ENCODE measurements at regions not wholly inside any gene's neighbourhood (a gene's known extent, or its start where the extent isn't known, plus 50 kb on each side); places are given as distances from the start of the nearest gene placed in this dataset.

DNA sequence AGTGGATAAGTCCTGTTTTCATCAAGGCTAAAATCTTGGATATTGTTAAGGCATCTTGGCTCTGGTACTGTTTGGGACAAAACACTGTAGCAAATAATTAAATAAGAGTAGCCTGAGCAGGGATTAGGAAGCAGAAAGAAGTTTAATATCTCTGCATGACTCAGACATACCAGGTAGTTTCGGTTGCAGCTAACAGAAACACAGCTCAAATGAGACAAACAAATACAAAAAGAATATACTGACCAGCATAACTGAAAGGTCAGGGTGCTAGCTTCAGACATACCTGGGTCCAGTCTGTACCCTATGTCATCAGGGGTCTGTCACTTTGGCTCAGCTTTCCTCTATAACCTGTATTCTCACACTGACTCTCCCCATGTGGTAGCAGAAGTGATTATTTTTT is 156.4 kb upstream of the MAP3K1 start:
- H3K36me3 ChIP-seq (ENCODE audit: control insufficient read depth, insufficient read depth, low read length): no peaks in the 10 kb centered on the region
- H3K4me3 ChIP-seq (ENCODE audit: low read depth, low read length): no peak overlapping the region
- H3K27me3 ChIP-seq (ENCODE audit: control insufficient read depth, insufficient read depth, low read length): no peaks in the 10 kb centered on the region
- no peak for TF ChIP-seq CTCF (IDR thresholded peaks at IDR 0.05; ENCODE audit: insufficient read depth, low read length, poor library complexity, severe bottlenecking)
- DNase-seq (ENCODE audit: low read depth): no peak

DNA sequence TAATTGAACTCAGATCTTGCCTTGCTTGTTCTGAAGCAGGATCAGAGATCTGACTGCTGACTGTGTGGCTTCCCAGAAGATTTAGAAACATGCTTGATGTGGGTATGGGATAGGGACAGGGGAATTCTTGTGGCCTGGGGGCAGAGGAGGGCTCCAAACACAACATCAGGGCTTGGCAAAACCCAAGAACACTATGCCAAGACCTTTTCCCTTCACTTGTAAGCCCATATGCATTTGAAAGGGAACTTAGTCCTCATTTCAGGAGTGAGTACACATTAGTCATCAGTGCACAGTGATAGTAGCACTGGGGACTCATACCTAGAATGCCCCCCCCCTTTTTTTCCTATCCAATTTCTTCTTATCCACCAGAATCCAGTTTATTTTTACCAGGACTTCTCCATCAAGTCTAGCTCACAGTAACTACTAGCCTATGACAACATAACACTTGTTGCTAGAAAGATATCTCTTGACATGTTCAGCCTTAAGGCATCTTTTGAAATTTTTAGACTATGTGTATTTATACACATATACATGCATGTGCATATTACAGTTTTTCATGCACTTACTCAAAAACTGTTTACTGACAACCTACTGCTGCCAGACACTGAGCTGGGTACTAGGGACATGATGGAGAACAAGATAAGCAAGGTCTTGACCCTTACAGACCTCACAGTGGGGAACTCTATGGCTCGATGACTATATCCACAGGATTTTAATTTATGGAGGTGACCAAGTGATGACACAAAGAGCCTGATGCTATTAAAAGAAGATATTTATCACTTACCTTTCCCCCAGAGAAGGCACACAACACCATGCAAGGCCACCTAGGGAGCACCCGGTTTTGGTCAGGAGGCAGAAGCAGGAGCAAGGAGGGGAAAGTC is 158.3 kb upstream of the MAP3K1 start:
- no peak for DNase-seq (ENCODE audit: low read depth)
- Histone ChIP-seq H3K4me3 (ENCODE audit: low read depth, low read length) (no peak overlapping the region), H3K27me3 (ENCODE audit: control insufficient read depth, insufficient read depth, low read length) (no peaks in the 10 kb centered on the region), H3K36me3 (ENCODE audit: control insufficient read depth, insufficient read depth, low read length) (no peaks in the 10 kb centered on the region)
- TF ChIP-seq CTCF (IDR thresholded peaks at IDR 0.05; ENCODE audit: insufficient read depth, low read length, poor library complexity, severe bottlenecking): no peak

DNA sequence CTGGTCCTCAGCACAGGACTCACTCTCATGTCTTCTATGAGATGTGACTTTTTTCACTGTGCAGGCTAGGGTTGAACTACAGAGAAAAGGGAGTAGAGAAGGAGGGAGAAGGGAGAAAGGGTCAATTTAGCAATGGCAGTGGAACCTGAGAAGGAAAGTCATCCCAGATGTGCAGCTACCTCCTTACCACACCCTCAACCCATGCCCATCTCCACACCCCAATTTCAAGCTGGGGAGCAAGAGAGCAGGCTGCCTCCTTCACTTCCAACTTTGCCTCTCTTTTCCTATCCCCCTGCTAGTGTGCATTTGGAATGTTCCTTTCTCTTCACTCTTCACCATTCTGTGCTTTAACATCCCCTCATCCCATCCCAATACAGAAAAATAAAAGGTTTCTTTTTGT is 163.5 kb upstream of the MAP3K1 start:
- Histone ChIP-seq H3K36me3 (ENCODE audit: control insufficient read depth, insufficient read depth, low read length) (no peaks in the 10 kb centered on the region), H3K27me3 (ENCODE audit: control insufficient read depth, insufficient read depth, low read length) (no peaks in the 10 kb centered on the region), H3K4me3 (ENCODE audit: low read depth, low read length) (no peak overlapping the region)
- no peak for TF ChIP-seq CTCF (IDR thresholded peaks at IDR 0.05; ENCODE audit: insufficient read depth, low read length, poor library complexity, severe bottlenecking)
- DNase-seq (ENCODE audit: low read depth): no peak

- DNase-seq (ENCODE audit: low read depth): no peak
- no peak for TF ChIP-seq CTCF (IDR thresholded peaks at IDR 0.05; ENCODE audit: insufficient read depth, low read length, poor library complexity, severe bottlenecking)
- H3K4me3 ChIP-seq (ENCODE audit: low read depth, low read length): no peak overlapping the region
Observed at GRCh38 chr5:56650386-56650785, 165.0 kb upstream of the MAP3K1 start.

DNA sequence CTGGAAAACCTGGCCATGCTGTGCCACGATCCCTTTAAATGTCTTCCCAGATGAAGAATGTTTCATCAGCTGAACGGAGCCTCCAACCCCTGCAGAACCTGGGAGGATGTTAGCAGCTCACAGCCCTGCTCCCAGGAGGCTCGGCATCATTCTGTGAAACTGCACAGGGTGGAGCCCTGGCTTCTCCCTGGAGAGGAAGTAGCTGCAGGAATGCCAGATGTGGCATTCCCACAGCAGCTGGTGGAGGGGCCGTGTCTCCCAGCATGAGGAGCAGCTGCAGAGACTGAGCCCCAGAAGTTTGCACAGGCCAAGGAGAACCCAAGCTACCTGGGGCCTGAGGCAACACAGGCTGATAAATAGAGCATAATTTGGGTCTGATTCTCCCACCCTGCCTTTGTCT is 165.8 kb upstream of the MAP3K1 start:
- no peak for TF ChIP-seq CTCF (IDR thresholded peaks at IDR 0.05; ENCODE audit: insufficient read depth, low read length, poor library complexity, severe bottlenecking)
- H3K27me3 ChIP-seq (ENCODE audit: control insufficient read depth, insufficient read depth, low read length): no peaks in the 10 kb centered on the region
- no peak overlapping the region for H3K4me3 ChIP-seq (ENCODE audit: low read depth, low read length)
- no peaks in the 10 kb centered on the region for H3K36me3 ChIP-seq (ENCODE audit: control insufficient read depth, insufficient read depth, low read length)
- no peak for DNase-seq (ENCODE audit: low read depth)

More at GRCh38 chr5:56650386-56650785, 165.0 kb upstream of the MAP3K1 start:
- Histone ChIP-seq H3K36me3 (ENCODE audit: control insufficient read depth, insufficient read depth, low read length) (no peaks in the 10 kb centered on the region), H3K27me3 (ENCODE audit: control insufficient read depth, insufficient read depth, low read length) (no peaks in the 10 kb centered on the region)
